ENCODE measurements at regions not wholly inside any gene's neighbourhood (a gene's known extent, or its start where the extent isn't known, plus 50 kb on each side); places are given as distances from the start of the nearest gene placed in this dataset.

- no peak for TF ChIP-seq EZH2phosphoT487 (IDR thresholded peaks at IDR 0.05; ENCODE audit: borderline replicate concordance, low read depth, low read length)
- no peak for TF ChIP-seq CTCF (conservative IDR thresholded peaks at IDR 0.05; ENCODE audit: low read length)
- Histone ChIP-seq H3K4me1 (ENCODE audit: insufficient read depth, low read length, poor library complexity, severe bottlenecking) (no peaks in the 10 kb centered on the region), H3K36me3 (ENCODE audit: insufficient read depth, low read length) (no peaks in the 10 kb centered on the region), H3K4me3 (ENCODE audit: low read depth, low read length, poor library complexity, severe bottlenecking) (no peak overlapping the region), H3K9me2 (ENCODE audit: insufficient read depth, low read length) (no peaks in the 10 kb centered on the region), H3K9me3 (ENCODE audit: low read length) (no peaks in the 10 kb centered on the region), H3K79me2 (ENCODE audit: insufficient read depth, low read depth, low read length) (no peaks in the 10 kb centered on the region), H4K20me1 (ENCODE audit: insufficient read depth, low read length) (no peaks in the 10 kb centered on the region), H2AFZ (ENCODE audit: low read length) (no peak overlapping the region), H3K4me2 (ENCODE audit: low read length) (no peak overlapping the region), H3K27ac (ENCODE audit: low read depth, low read length, poor library complexity, severe bottlenecking) (no peak overlapping the region)
- POLR2A ChIA-PET = interaction anchor here (0.5 to 0.6 kb wide), 3 partner anchors 248 to 568 kb away, joined by 3 read pairs; no protein-coding TSS in a partner anchor
- intact Hi-C loops (cut with micrococcal nuclease; ENCODE audit: unreplicated experiment) = no loop called here
- no TSS peak for BruUV-seq (replicated peaks)
- no peak for DNase-seq (ENCODE audit: low spot score)
- CTCF ChIA-PET (ENCODE audit: unreplicated experiment) = no interaction called here
Observed at GRCh38 chrX:97728215-97728614, 844.5 kb downstream of the RPA4 start.

- BruUV-seq (replicated peaks) = no TSS peak
- no peak for DNase-seq (ENCODE audit: low spot score)
- no peaks in the 10 kb centered on the region for H3K79me2 ChIP-seq (ENCODE audit: insufficient read depth, low read depth, low read length)
- POLR2A ChIA-PET = interaction anchor here (0.7 kb wide), 2 partner anchors 16 to 116 kb away, joined by 3 to 5 read pairs; no protein-coding TSS in a partner anchor
- no peak overlapping the region for H3K27ac ChIP-seq (ENCODE audit: low read depth, low read length, poor library complexity, severe bottlenecking)
- CTCF ChIA-PET (ENCODE audit: unreplicated experiment) = no interaction called here
- H3K4me3 ChIP-seq (ENCODE audit: low read depth, low read length, poor library complexity, severe bottlenecking) = no peak overlapping the region
- no peaks in the 10 kb centered on the region for H4K20me1 ChIP-seq (ENCODE audit: insufficient read depth, low read length)
- H3K9me2 ChIP-seq (ENCODE audit: insufficient read depth, low read length) = no peaks in the 10 kb centered on the region
- no peaks in the 10 kb centered on the region for H3K9me3 ChIP-seq (ENCODE audit: low read length)
- TF ChIP-seq CTCF (conservative IDR thresholded peaks at IDR 0.05; ENCODE audit: low read length) = no peak
- TF ChIP-seq EZH2phosphoT487 (IDR thresholded peaks at IDR 0.05; ENCODE audit: borderline replicate concordance, low read depth, low read length) = no peak
- no peaks in the 10 kb centered on the region for H3K4me1 ChIP-seq (ENCODE audit: insufficient read depth, low read length, poor library complexity, severe bottlenecking)
- H3K4me2 ChIP-seq (ENCODE audit: low read length) = no peak overlapping the region
- intact Hi-C loops (cut with micrococcal nuclease; ENCODE audit: unreplicated experiment) = no loop called here
- no peaks in the 10 kb centered on the region for H3K36me3 ChIP-seq (ENCODE audit: insufficient read depth, low read length)
- H2AFZ ChIP-seq (ENCODE audit: low read length) = no peak overlapping the region
Observed at GRCh38 chrX:97740044-97740443, 856.3 kb downstream of the RPA4 start.

- no peak for TF ChIP-seq EZH2phosphoT487 (IDR thresholded peaks at IDR 0.05; ENCODE audit: borderline replicate concordance, low read depth, low read length)
- no peak for TF ChIP-seq CTCF (conservative IDR thresholded peaks at IDR 0.05; ENCODE audit: low read length)
- CTCF ChIA-PET (ENCODE audit: unreplicated experiment) = no interaction called here
- no TSS peak for BruUV-seq (replicated peaks)
Observed at GRCh38 chrX:97740886-97741285, 857.2 kb downstream of the RPA4 start.

More at GRCh38 chrX:97740886-97741285, 857.2 kb downstream of the RPA4 start:
- Histone ChIP-seq H3K4me3 (ENCODE audit: low read depth, low read length, poor library complexity, severe bottlenecking) (no peak overlapping the region), H3K9me3 (ENCODE audit: low read length) (no peaks in the 10 kb centered on the region), H3K9me2 (ENCODE audit: insufficient read depth, low read length) (no peaks in the 10 kb centered on the region), H3K4me2 (ENCODE audit: low read length) (no peak overlapping the region), H3K36me3 (ENCODE audit: insufficient read depth, low read length) (no peaks in the 10 kb centered on the region), H3K4me1 (ENCODE audit: insufficient read depth, low read length, poor library complexity, severe bottlenecking) (no peaks in the 10 kb centered on the region), H3K79me2 (ENCODE audit: insufficient read depth, low read depth, low read length) (no peaks in the 10 kb centered on the region), H4K20me1 (ENCODE audit: insufficient read depth, low read length) (no peaks in the 10 kb centered on the region), H3K27ac (ENCODE audit: low read depth, low read length, poor library complexity, severe bottlenecking) (no peak overlapping the region), H2AFZ (ENCODE audit: low read length) (no peak overlapping the region)
- intact Hi-C loops (cut with micrococcal nuclease; ENCODE audit: unreplicated experiment) = no loop called here
- DNase-seq (ENCODE audit: low spot score) = no peak
- POLR2A ChIA-PET = interaction anchor here (1.2 kb wide), 1 partner anchor 11 kb away, joined by 3 read pairs; no protein-coding TSS in a partner anchor
